Liver (tissue), 8 donors: ENCODE measurements at regions not wholly inside any gene's neighbourhood (a gene's known extent, or its start where the extent isn't known, plus 50 kb on each side); places are given as distances from the start of the nearest gene placed in this dataset.

Experiments used
- DNase-seq: peaks from one replicate; pipeline ENCODE4 v3.0.0-alpha.2; 2017; ENCODE audit warnings: low spot score
- H3K27ac ChIP-seq, 2 donors: one replicate each; pipeline ENCODE4 v1.7.0; 2013; ENCODE audit warnings: inconsistent platforms in 2 of 2, low read length in 2 of 2, control low read depth in 1 of 2, low read depth in 1 of 2, mild to moderate bottlenecking in 1 of 2
- H3K27me3 ChIP-seq, 4 donors: one replicate each; pipeline versions ENCODE4 v1.6.1 to v1.7.0; 2013; ENCODE audit warnings: low read length in 3 of 4, inconsistent platforms in 1 of 4, mild to moderate bottlenecking in 1 of 4, moderate library complexity in 1 of 4; ENCODE audit not compliant: control insufficient read depth in 4 of 4, insufficient read depth in 4 of 4
- H3K36me3 ChIP-seq, 4 donors: one replicate each; pipeline versions ENCODE4 v1.6.1 to v1.7.0; 2013; ENCODE audit warnings: low read length in 3 of 4, mild to moderate bottlenecking in 3 of 4, low read depth in 1 of 4, moderate library complexity in 1 of 4; ENCODE audit not compliant: control insufficient read depth in 4 of 4, insufficient read depth in 3 of 4
- H3K4me1 ChIP-seq, 4 donors: one replicate each; pipeline versions ENCODE4 v1.6.1 to v1.7.0; 2013; ENCODE audit warnings: low read length in 3 of 4, mild to moderate bottlenecking in 3 of 4, moderate library complexity in 1 of 4; ENCODE audit not compliant: control insufficient read depth in 4 of 4, insufficient read depth in 4 of 4
- H3K4me3 ChIP-seq, 3 donors: one replicate each; pipeline versions ENCODE4 v1.6.1 to v1.7.0; 2013; ENCODE audit warnings: low read length in 3 of 3, control low read depth in 1 of 3, low read depth in 1 of 3, mild to moderate bottlenecking in 1 of 3
- H3K9ac ChIP-seq, 2 donors: one replicate each; pipeline ENCODE4 v1.7.0; 2013; ENCODE audit warnings: low read length in 2 of 2, mild to moderate bottlenecking in 2 of 2, moderate library complexity in 2 of 2, control low read depth in 1 of 2, low read depth in 1 of 2
- H3K9me3 ChIP-seq, 4 donors: one replicate each; pipeline versions ENCODE4 v1.6.1 to v1.7.0; 2013; ENCODE audit warnings: low read length in 3 of 4; ENCODE audit not compliant: control insufficient read depth in 4 of 4
- ATF3 ChIP-seq: IDR thresholded peaks from 2 replicates; pipeline ENCODE4 v1.6.1; 2016; ENCODE audit warnings: antibody characterized with exemption
- EGR1 ChIP-seq, 2 donors: IDR thresholded peaks; 2 replicates each; pipeline ENCODE4 v1.6.1; 2016 to 2018; ENCODE audit warnings: antibody characterized with exemption in 2 of 2, low read depth in 2 of 2
- FOXA1 ChIP-seq: IDR thresholded peaks from 2 replicates; pipeline ENCODE4 v1.6.1; 2016; ENCODE audit warnings: antibody characterized with exemption
- FOXA2 ChIP-seq: IDR thresholded peaks from 2 replicates; pipeline ENCODE4 v1.6.1; 2016; ENCODE audit warnings: antibody characterized with exemption
- GABPA ChIP-seq, 2 donors: IDR thresholded peaks in 1 of 2; conservative IDR thresholded peaks in 1 of 2; 2 replicates each; pipeline ENCODE4 v1.6.1; 2016; ENCODE audit warnings: antibody characterized with exemption in 2 of 2, mild to moderate bottlenecking in 1 of 2, moderate library complexity in 1 of 2
- HNF4A ChIP-seq, 2 donors: conservative IDR thresholded peaks; 2 replicates each; pipeline ENCODE4 v1.6.1; 2016; ENCODE audit warnings: antibody characterized with exemption in 2 of 2, mild to moderate bottlenecking in 2 of 2
- HNF4G ChIP-seq: IDR thresholded peaks from 2 replicates; pipeline ENCODE4 v1.6.1; 2016; ENCODE audit warnings: antibody characterized with exemption
- JUND ChIP-seq, 2 donors: IDR thresholded peaks; 2 replicates each; pipeline ENCODE4 v1.6.1; 2016; ENCODE audit warnings: antibody characterized with exemption in 2 of 2
- MAX ChIP-seq: IDR thresholded peaks from 2 replicates; pipeline ENCODE4 v1.6.1; 2016; ENCODE audit warnings: antibody characterized with exemption
- NR2F2 ChIP-seq: IDR thresholded peaks from 2 replicates; pipeline ENCODE4 v1.6.1; 2016; ENCODE audit warnings: antibody characterized with exemption
- RAD21 ChIP-seq, 2 donors: IDR thresholded peaks; 2 replicates each; pipeline ENCODE4 v1.6.1; 2016; ENCODE audit warnings: antibody characterized with exemption in 2 of 2, mild to moderate bottlenecking in 2 of 2
- RXRA ChIP-seq, 2 donors: IDR thresholded peaks; 2 replicates each; pipeline ENCODE4 v1.6.1; 2017 to 2018; ENCODE audit warnings: antibody characterized with exemption in 2 of 2, mild to moderate bottlenecking in 1 of 2
- SP1 ChIP-seq: IDR thresholded peaks from 2 replicates; pipeline ENCODE4 v1.6.1; 2018; ENCODE audit warnings: antibody characterized with exemption, mild to moderate bottlenecking
- TAF1 ChIP-seq: conservative IDR thresholded peaks from 2 replicates; pipeline ENCODE4 v1.6.1; 2016; ENCODE audit warnings: antibody characterized with exemption, mild to moderate bottlenecking
- YY1 ChIP-seq: IDR thresholded peaks from 2 replicates; pipeline ENCODE4 v1.6.1; 2016; ENCODE audit warnings: antibody characterized with exemption, mild to moderate bottlenecking
- ZBTB33 ChIP-seq: IDR thresholded peaks from 2 replicates; pipeline ENCODE4 v1.6.1; 2016; ENCODE audit warnings: antibody characterized with exemption
- WGBS: extraction: QIAGEN DNeasy Blood & Tissue Kit; methylation state at CpG from one replicate; pipeline ENCODE4 v1.1.7; 2013; 5-methylcytosine and 5-hydroxymethylcytosine counted together
- TF ChIP-seq, protein P1 (sequence below): IDR thresholded peaks from 2 replicates; pipeline ENCODE4 v1.6.1; 2016; ENCODE audit warnings: antibody characterized with exemption, mild to moderate bottlenecking
- TF ChIP-seq, protein P2 (sequence below): fragments of 150-350 bp; IDR thresholded peaks from 2 replicates; pipeline ENCODE4 v1.5.1; 2017; ENCODE audit warnings: improper control_type of control experiment, low read depth, low read length; ENCODE audit not compliant: missing input control
- donor health status: healthy.
- donor health status: healthy.
- donor health status: healthy.
- donor health status: healthy.
- donor health status: healthy.

- Histone ChIP-seq H3K27me3 (no peaks in the 10 kb centered on the region), H3K36me3 (no peaks in the 10 kb centered on the region), H3K4me3 (no peak overlapping the region), H3K4me1 (no peaks in the 10 kb centered on the region), H3K9ac (no peak overlapping the region), H3K27ac (no peak overlapping the region), H3K9me3 (no peaks in the 10 kb centered on the region)
- 87% methylated on average over 1 of the region's 1 CpG for WGBS
- TF ChIP-seq, protein P1, sequence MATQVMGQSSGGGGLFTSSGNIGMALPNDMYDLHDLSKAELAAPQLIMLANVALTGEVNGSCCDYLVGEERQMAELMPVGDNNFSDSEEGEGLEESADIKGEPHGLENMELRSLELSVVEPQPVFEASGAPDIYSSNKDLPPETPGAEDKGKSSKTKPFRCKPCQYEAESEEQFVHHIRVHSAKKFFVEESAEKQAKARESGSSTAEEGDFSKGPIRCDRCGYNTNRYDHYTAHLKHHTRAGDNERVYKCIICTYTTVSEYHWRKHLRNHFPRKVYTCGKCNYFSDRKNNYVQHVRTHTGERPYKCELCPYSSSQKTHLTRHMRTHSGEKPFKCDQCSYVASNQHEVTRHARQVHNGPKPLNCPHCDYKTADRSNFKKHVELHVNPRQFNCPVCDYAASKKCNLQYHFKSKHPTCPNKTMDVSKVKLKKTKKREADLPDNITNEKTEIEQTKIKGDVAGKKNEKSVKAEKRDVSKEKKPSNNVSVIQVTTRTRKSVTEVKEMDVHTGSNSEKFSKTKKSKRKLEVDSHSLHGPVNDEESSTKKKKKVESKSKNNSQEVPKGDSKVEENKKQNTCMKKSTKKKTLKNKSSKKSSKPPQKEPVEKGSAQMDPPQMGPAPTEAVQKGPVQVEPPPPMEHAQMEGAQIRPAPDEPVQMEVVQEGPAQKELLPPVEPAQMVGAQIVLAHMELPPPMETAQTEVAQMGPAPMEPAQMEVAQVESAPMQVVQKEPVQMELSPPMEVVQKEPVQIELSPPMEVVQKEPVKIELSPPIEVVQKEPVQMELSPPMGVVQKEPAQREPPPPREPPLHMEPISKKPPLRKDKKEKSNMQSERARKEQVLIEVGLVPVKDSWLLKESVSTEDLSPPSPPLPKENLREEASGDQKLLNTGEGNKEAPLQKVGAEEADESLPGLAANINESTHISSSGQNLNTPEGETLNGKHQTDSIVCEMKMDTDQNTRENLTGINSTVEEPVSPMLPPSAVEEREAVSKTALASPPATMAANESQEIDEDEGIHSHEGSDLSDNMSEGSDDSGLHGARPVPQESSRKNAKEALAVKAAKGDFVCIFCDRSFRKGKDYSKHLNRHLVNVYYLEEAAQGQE = no peak
- TF ChIP-seq GABPA (IDR thresholded peaks at IDR 0.05 in 1 of 2, conservative IDR thresholded peaks at IDR 0.05 in 1 of 2) (no peak), EGR1 (IDR thresholded peaks at IDR 0.05; ENCODE audit: low read depth in 2 of 2) (no peak), HNF4A (conservative IDR thresholded peaks at IDR 0.05) (no peak), ATF3 (no peak), FOXA1 (no peak), SP1 (no peak), RAD21 (IDR thresholded peaks at IDR 0.05) (no peak), MAX (no peak), FOXA2 (no peak), YY1 (no peak), HNF4G (no peak), RXRA (IDR thresholded peaks at IDR 0.05) (no peak), JUND (IDR thresholded peaks at IDR 0.05) (no peak), ZBTB33 (no peak), TAF1 (no peak), NR2F2 (no peak)
- TF ChIP-seq, protein P2, sequence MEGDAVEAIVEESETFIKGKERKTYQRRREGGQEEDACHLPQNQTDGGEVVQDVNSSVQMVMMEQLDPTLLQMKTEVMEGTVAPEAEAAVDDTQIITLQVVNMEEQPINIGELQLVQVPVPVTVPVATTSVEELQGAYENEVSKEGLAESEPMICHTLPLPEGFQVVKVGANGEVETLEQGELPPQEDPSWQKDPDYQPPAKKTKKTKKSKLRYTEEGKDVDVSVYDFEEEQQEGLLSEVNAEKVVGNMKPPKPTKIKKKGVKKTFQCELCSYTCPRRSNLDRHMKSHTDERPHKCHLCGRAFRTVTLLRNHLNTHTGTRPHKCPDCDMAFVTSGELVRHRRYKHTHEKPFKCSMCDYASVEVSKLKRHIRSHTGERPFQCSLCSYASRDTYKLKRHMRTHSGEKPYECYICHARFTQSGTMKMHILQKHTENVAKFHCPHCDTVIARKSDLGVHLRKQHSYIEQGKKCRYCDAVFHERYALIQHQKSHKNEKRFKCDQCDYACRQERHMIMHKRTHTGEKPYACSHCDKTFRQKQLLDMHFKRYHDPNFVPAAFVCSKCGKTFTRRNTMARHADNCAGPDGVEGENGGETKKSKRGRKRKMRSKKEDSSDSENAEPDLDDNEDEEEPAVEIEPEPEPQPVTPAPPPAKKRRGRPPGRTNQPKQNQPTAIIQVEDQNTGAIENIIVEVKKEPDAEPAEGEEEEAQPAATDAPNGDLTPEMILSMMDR = no peak
- no peak for DNase-seq
These were observed 288.8 kb upstream of the RARB start for GRCh38 chr3:25139267-25139666.
